ENCODE measurements at regions not wholly inside any gene's neighbourhood (a gene's known extent, or its start where the extent isn't known, plus 50 kb on each side); places are given as distances from the start of the nearest gene placed in this dataset.
"Not testable (repeated sequence)": the region's sequence is repeated elsewhere in the genome, so short reads cannot be mapped to it uniquely, and the experiment has no call there.

DNA sequence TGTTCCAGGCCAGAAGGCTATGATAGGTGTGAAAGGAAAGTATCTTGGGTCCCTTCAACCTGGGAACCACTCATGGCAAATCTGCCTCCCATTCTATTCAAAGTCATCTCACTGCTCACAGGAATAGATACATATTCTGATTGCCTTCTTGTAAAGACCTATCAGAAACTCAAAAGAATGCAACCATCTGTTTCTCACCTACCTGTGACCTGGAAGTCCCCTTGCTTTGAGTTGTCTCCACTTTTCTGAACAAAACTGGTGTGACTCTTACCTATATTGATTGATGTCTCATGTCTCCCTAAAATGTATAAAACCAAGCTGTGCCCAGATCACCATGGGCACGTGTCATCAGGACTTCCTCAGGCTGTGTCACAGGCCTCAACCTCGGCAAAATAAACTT is 1149.3 kb downstream of the NSUN3 start:
- no peak for DNase-seq

GRCh38 chr3:95215437-95215957 is 1152.6 kb downstream of the NSUN3 start:
- DNase-seq = no peak

DNA sequence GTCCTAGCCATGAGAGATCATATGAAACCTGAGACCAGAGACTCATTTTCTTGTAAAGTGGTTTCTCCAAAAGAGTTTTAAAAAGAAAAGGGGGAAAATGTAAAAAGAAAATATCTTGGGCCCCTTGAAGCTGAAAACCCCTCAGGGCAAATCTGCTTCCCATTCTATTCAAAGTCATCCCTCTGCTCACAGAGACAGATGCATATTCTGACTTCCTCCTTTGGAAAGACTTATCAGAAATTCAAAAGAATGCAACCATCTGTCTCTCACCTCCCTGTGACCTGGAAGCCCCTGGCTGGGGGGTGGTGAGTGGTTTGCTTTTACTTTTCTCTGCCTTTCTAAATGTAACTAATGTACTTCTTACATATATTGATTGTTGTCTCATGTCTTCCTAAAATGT is 1154.8 kb downstream of the NSUN3 start:
- no peak for DNase-seq

- DNase-seq = no peak
These were observed 1155.6 kb downstream of the NSUN3 start for GRCh38 chr3:95218484-95218883.

DNA sequence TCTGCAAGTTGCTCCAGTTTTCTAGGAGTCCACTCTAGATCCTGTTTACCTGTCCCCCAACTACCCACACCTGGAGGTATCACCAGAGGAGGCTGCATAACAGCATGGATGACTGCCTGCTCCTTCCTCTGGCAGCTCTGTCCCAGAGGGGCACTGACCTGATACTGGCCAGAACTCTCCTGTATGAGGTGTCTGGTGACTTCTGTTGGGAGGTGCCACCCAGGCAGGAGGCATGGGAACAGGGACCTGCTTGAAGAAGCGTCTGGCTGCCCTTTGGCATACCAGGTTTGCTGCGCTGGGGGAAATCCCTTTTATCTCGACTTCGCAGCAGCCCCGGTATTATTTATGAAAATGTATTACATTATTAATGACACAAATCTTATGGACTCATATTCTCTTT is 1163.6 kb downstream of the NSUN3 start:
- no peak for DNase-seq

GRCh38 chr3:95227092-95227491 is 1164.2 kb downstream of the NSUN3 start:
- no peak for DNase-seq

GRCh38 chr3:95228416-95228815 is 1165.6 kb downstream of the NSUN3 start:
- DNase-seq = no peak

DNA sequence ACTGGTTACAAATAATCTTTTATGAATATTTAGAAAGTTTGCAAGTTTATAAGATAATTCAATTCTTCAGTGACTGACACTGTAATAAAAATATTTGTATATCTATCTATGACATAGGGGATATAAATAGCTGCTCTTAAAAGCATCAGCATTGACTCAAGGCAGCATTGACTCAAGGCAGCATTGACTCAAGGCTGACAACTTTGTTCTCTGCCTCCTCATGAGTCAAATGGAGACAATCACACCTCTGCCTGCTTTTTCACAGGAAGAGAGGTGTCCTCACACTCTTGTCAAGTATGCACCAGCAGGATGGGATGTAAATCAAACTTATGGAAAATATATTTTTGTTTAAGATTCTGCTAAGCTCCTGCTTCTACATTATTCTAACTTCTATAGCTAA is 1173.1 kb downstream of the NSUN3 start:
- no peak for DNase-seq

- no peak for DNase-seq
These were observed 1174.9 kb downstream of the NSUN3 start for GRCh38 chr3:95237783-95238182.

DNA sequence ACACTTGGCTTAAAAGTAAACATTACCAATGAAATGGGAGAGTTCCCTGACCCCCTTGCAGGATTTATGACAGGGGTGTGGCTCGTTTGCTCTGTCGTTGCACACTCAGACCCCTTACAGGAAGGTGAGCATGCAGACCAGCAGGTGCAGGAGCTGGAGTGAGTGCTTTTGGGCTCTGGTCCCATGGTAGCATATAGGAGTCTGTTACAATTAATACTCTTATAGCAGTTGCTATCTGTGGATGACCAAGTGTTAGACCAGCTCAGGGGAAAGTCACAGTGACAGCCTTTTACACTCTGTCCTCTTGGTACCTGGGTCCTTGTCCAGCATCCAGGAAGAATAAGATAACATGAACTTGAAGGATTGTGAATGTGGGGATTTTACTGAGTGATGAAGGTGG is 1177.5 kb downstream of the NSUN3 start:
- no peak for DNase-seq

GRCh38 chr3:95241256-95241655 is 1178.4 kb downstream of the NSUN3 start:
- DNase-seq = not testable (repeated sequence)

- no peak for DNase-seq
These were observed 1183.6 kb downstream of the NSUN3 start for GRCh38 chr3:95246413-95246812.

GRCh38 chr3:95254061-95254460 is 1191.2 kb downstream of the NSUN3 start:
- DNase-seq = no peak

DNA sequence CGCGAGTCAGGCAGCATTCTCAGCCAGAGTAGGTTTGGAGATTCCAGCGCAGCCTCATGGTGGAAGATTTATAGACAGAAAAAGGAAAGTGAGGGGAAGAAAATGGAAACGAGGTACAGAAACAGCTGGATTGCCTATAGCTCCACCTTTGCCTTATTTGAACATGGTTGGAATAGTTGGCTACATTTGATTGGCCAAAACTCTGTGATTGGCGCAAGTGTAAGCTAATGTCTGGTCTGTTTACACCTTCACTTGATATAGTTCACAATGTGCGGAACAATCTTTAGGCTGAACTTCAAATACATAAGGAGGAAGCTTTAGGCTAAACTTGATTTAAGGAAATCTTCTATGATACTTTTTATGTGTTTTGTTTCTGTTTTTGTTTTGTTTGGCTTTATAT is 1191.9 kb downstream of the NSUN3 start:
- no peak for DNase-seq

GRCh38 chr3:95265129-95265528 is 1202.3 kb downstream of the NSUN3 start:
- DNase-seq = no peak

DNA sequence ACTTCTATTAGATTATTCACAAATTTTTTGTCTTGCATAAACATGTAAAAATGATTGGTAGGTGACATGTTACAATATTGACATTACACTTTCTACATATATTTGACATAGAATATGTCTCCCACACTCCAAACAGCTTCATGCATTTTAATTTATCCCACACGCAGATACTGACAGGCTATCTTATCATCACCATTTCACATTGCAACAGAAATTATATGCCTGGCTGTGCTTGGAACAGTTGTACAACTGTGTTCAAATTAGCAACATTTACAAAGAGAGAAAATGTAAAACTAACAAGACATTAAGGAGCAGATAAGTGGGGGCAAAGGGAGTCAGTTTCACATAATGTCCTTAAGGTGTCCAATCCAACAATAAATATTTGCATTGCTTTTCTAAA is 1208.5 kb downstream of the NSUN3 start:
- no peak for DNase-seq

- no peak for DNase-seq
These were observed 1209.3 kb downstream of the NSUN3 start for GRCh38 chr3:95272166-95272565.

DNA sequence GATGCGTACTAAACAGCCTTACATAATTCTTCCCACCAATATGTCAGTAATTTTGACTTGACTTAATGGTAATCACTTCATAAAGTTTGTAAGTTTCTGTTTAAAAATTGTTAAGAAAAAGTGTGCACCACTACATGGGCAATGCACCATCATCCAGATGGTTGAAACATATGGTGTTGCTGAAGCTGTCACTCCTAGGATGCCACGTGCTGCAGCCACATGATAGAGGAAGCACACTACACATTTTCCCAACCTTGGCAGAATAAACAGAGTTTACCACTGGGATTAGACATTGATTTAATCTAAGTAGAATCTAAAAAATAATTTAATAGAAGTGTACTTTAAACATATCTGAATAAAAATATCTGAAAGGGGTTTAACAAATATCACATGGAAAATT is 1209.9 kb downstream of the NSUN3 start:
- no peak for DNase-seq

DNA sequence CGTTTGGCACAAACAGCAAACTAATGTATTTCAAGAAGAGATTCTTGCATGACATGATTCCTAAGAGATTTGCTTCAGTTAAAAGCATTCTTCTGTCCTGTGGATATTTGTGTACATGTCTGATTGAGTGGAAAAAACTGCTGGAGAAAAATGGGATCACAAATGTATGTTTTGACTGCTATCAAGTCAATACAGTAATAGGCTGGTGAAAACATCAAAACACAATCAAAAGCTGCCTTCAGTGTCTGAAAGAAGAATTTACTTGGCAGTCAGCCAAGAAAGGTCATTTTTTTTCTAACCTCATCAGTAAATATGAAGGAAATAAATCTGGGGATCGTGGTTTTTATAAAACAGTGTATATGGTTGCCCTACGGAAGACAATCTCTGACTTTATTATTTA is 1214.8 kb downstream of the NSUN3 start:
- no peak for DNase-seq

DNA sequence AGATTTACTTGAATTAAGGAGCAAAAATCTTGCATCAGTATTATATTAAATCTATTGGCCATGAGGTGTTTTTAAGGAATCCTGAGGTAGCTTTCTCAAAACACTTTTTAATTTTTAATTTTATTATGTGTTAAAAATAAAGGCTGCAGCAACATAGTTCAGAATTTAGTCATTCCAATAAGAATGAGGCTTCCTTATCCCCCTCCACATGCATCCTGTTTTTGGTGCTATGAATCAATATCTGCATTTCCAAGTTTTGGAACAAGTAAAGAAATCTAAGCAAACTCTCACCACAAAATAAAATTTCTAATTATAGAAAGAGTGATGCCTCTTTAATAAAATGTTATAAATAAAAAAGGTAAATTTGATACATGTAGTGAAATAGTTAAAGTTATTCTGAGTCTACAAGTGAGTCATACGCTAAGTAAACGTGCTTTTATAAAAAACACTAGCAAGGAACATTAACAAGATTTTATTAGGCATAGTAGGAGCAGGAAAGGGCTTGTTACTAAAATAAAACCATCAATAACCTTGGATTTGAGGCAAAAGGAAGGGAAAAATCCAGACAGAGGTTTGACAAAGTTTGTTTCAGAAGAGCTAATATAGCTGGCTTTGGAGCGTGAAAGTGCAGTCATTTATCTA is 1218.0 kb downstream of the NSUN3 start:
- no peak for DNase-seq

DNA sequence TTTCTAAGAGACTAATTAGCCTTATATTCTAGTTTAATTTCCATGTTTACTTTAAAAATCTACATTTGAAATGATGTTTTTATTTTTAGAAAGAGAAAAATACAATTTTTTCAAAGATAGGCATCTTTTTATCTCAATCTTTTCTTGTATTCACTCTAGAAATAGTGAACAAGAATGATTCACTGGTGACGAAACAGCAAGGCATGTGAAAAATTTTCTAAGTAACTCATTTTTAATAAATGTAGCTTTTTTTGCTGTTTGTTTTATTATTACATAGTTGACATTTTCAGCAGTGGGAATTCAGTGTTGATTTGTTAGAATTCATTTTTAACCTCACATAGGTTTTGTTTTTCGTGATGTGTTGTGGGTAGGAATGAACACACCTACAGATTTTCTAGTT is 1226.4 kb downstream of the NSUN3 start:
- DNase-seq = no peak

- DNase-seq = no peak
These were observed 1234.7 kb downstream of the NSUN3 start for GRCh38 chr3:95297581-95297980.

DNA sequence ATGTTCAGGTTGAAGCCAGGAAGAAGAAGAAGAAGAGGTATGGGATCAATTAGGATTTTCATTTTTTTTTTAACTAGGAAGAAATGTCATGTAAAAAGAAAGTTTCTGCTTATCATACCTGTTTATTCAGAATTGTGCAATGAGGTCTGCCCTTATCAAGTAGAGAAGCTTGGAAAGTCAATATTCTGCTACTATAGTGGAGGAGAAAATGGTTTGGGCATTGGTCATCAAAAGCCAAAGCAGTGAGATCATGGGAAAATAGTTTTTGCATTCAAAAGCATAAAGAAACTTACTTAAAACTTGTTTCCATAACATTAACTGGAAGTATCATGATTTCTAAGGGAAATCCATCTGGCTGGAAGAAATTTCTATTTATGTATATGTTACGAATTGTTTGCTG is 1239.2 kb downstream of the NSUN3 start:
- no peak for DNase-seq

- DNase-seq = no peak
These were observed 1247.7 kb downstream of the NSUN3 start for GRCh38 chr3:95310560-95310959.

DNA sequence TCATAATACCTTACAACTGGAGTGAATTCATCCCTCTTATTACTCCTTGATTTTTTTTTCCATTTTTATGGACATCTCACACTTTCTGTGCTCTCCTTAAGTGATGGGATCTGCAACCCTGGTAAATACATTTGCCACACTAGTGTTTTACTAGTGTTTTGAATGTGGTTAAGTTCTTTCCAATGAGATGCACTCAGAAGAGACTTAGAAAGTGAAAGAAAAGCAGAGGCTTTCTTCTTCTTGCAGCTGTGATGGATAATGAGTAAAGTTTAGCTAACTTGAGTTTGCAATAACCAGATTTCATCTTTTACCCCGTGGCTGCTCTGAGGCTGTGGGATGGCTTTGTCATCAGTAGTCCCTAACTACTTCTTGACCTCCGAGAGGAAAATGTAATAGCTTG is 1248.4 kb downstream of the NSUN3 start:
- no peak for DNase-seq

All from 8988T (cell line).